HEK293 (cell line): ENCODE measurements at regions not wholly inside any gene's neighbourhood (a gene's known extent, or its start where the extent isn't known, plus 50 kb on each side); places are given as distances from the start of the nearest gene placed in this dataset.

Source experiments
- CTCF ChIP-seq: fragments of 450-650 bp; formaldehyde crosslinking; IDR thresholded peaks from 2 replicates; pipeline ENCODE4 v1.5.1; 2016; ENCODE audit warnings: missing biosample characterization, missing genetic modification characterization
- HOXA7 ChIP-seq: sonication (generic); formaldehyde crosslinking; IDR thresholded peaks from 2 replicates; pipeline ENCODE4 v1.8.1; 2022; ENCODE audit warnings: missing genetic modification reagents, borderline replicate concordance
- ZNF138 ChIP-seq: fragments of 450-650 bp; formaldehyde crosslinking; IDR thresholded peaks from 2 replicates; pipeline ENCODE4 v1.5.1; 2016; ENCODE audit warnings: missing biosample characterization, missing genetic modification characterization, borderline replicate concordance
- ZNF146 ChIP-seq: fragments of 450-650 bp; formaldehyde crosslinking; IDR thresholded peaks from 2 replicates; pipeline ENCODE4 v1.5.1; 2016; ENCODE audit warnings: missing biosample characterization, missing genetic modification characterization
- ZNF239 ChIP-seq: fragments of 450-650 bp; formaldehyde crosslinking; IDR thresholded peaks from 2 replicates; pipeline ENCODE4 v1.5.1; 2016; ENCODE audit warnings: missing biosample characterization, missing genetic modification characterization
- ZNF324 ChIP-seq: fragments of 450-650 bp; formaldehyde crosslinking; IDR thresholded peaks from 2 replicates; pipeline ENCODE4 v1.5.1; 2016; ENCODE audit warnings: missing biosample characterization, missing genetic modification characterization
- ZNF416 ChIP-seq: fragments of 450-650 bp; formaldehyde crosslinking; IDR thresholded peaks from 2 replicates; pipeline ENCODE4 v1.5.1; 2016; ENCODE audit warnings: missing biosample characterization, missing genetic modification characterization
- ZNF837 ChIP-seq: fragments of 450-650 bp; formaldehyde crosslinking; IDR thresholded peaks from 2 replicates; pipeline ENCODE4 v1.5.1; 2016; ENCODE audit warnings: missing biosample characterization, missing genetic modification characterization
- TF ChIP-seq, protein P1 (sequence below): fragments of 450-650 bp; formaldehyde crosslinking; IDR thresholded peaks from 2 replicates; pipeline ENCODE4 v1.5.1; 2016; ENCODE audit warnings: missing biosample characterization, missing genetic modification characterization

GRCh38 chr5:84628918-84629317 lies 244.2 kb upstream of the EDIL3 start:
- no peak for TF ChIP-seq ZNF146 (tag by site-specific recombination)
- no peak for TF ChIP-seq CTCF (tag by site-specific recombination)
- no peak for TF ChIP-seq ZNF138 (tag by site-specific recombination)
- TF ChIP-seq, protein P1, sequence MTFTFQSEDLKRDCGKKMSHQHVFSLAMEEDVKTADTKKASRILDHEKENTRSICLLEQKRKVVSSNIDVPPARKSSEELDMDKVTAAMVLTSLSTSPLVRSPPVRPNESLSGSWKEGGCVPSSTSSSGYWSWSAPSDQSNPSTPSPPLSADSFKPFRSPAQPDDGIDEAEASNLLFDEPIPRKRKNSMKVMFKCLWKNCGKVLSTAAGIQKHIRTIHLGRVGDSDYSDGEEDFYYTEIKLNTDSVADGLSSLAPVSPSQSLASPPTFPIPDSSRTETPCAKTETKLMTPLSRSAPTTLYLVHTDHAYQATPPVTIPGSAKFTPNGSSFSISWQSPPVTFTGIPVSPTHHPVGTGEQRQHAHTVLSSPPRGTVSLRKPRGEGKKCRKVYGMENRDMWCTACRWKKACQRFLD (tag by site-specific recombination), result no peak
- no peak for TF ChIP-seq ZNF837 (tag by site-specific recombination)
- no peak for TF ChIP-seq ZNF416
- TF ChIP-seq ZNF324 (tag by site-specific recombination), result no peak
- TF ChIP-seq HOXA7 (CRISPR knock-in tag), result no peak
- TF ChIP-seq ZNF239 (tag by site-specific recombination), result no peak
